NOMO-1 treated with dmso at 0.1 percent for 144 hours (cell line): ENCODE measurements at regions not wholly inside any gene's neighbourhood (a gene's known extent, or its start where the extent isn't known, plus 50 kb on each side); places are given as distances from the start of the nearest gene placed in this dataset.

Experiments
- DNase-seq: peaks from one replicate; lab custom pipeline; 2025; ENCODE audit not compliant: unreplicated experiment; lab: John Stamatoyannopoulos, UW

DNA sequence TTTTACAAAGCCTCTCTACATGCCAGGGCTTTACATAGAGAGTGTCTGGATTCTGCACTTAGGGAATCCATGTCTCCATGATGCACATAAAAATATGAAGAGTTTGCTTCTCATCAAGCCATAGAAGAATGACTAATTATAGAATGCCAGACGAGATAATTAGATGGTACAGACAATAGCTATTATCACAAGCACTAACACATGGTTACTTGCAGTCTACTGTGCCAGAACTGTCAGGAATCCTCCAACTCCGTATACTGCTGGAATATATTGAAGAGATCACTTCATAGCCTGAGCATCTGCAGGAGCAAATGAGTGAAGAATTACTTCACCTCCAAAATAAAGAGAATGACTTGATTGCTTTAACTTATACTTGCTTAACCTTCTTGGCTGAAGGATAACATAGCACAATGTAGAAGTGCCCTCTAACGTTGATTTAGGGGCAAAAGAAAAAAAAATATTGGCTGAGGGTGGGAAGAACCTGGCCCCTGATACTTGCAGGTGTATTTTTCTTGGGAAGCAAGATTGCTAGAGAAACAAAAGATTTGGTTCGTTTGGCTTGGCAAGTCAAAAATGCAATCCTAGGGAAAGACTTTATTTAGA, 272.8 kb upstream of the FAR2 start:
- DNase-seq, result no peak

DNA sequence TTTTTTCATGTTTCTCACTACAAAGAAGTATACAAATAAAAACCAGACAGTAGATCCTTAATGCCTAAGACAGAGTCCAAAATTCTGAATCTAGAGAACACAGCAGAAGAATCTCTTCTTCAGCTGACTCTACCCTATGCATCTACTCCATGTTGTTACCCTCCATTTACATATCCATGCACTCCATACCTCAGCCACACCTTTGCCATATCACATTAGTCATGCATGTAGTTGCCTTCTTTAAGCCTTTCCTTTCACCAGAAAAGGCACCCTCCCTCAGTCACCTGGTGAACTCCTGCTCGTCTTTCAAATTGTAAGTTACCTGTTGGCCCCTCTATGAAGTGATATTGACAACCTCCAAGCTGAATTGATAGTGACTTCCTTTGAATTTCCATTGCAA, 271.2 kb upstream of the FAR2 start:
- DNase-seq, result no peak

DNA sequence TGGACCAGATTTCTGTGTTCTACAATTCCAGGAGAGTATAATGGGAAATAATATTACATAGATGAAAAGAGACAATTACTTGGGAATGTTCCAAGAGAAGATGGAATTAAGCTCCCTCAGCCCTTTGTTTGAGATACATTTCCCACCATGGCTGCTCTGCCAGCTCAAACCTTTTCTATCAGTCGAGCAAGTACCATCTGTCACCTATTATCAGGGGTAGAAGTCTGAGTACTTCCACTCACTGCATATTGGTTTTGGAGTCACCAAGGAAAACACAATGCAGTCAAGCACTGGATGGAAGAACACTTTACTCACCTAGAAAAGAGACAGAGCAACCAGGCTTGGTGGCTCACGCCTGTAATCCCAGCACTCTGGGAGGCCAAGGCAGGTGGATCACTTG, 270.4 kb upstream of the FAR2 start:
- no peak for DNase-seq

DNA sequence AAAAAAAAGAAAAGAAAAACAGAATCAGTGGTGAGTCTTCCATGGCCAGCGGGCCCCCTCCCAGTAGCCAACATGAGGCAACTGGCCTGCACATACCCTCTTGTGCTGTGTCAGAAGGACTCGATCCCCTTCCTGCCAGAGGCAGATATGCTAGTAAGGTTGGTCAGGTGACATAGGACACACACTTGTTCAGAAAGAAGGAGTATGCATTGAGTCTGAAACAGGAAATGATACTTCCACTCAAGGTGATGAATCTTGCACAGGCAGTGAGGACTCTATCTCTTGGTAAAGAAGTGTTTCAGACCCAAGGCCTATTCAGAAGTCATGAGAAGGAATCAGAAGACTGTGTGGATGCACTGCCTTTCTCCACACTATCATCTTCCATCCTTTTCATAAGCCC, 269.7 kb upstream of the FAR2 start:
- DNase-seq, result no peak

DNA sequence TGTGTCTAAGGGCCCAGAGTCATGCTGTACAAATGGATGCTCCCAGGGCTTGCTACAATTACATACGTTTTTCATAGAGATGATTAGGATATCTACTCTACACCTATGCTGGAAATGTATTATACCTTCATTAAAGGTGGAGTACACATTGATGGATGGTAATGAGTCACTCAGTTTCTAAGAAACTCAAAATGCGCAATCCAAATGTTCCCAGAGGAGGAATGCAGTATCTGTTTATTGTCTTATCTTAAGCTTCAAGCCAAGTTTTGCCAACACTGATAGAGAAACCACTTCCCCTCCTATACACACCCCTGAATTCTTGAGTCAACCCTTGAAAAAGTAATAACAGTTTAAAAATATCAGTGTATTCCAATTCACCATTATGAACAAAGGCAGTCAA, 266.6 kb upstream of the FAR2 start:
- no peak for DNase-seq

DNA sequence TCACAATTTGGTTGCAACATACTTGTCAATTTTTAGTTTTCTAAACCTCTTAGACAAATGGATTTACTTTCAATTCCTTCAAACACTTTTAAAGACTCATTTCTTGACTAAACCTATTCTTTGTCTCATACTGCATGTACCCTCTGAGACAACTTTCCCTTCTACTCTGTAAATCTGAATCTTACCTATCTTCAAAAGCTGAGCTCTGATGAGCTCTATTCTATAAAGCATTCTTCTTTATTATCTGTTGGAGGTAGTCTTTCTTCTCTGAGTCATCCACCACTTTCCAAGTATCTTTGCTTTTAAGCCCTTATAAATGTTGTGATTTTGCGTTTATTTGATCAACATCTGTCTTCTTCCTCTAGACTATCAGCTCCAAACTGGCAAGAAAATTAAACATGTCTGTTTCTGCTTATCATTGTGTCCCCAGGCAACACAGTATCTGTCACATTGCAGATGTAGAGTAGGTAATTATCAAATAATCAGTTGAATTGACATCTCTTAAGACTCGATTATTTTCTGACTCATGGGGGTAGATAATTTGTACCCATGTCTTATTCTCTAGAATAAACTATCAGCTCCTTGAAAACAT, 265.6 kb upstream of the FAR2 start:
- no peak for DNase-seq

DNA sequence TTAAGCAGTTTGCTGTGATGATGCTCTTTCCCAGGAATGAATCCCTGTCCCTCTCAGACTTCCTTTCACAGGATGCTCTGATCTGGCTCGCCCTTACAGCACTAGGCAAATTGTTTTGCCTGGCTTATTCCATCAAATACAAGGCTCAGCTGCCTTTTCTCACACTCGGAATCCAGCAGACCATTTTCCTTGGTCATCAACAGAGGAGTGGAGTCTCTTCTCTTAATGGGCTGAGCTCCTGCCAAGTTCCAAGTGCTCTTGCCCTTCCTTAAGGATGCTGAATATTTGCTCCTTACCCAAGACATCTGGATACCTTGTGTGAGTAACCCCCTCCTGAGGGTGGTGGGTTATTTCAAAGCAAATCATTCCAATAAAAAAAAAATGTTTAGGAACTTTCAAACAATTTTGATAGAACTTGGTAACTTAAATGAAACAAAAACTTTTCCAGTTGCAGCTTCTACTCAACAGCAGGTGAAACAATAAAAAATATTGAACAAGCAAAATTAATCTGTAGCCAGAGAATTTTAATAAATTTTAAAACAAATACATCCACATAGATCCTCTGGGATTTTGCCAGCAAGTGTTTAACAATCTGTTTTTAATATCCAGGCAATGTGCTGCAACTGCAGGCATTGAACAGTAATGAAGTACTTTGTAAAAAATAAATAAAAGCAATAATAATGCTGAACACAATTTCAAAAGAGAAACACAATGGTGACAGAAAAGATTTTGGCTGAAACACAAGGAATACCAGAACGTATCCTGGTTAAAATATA, 264.0 kb upstream of the FAR2 start:
- no peak for DNase-seq

DNA sequence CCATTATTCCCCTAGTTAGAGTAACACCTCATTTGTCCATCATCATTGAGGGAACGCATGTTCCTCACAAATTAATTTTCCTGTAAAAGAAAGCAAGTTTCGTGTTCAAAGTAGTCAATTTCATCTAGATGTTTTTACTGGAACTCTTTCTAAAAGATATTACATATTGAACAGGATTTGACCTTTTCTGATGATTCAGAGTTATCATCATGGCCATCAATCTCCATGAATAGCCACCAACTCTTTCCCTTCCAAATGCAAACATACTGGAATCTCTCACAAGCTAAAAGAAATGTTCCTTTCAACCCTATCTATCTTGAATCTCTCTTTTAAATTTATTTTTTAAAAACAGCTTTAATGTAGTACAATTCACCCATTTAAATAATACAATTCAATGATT, 263.1 kb upstream of the FAR2 start:
- DNase-seq, result no peak

DNA sequence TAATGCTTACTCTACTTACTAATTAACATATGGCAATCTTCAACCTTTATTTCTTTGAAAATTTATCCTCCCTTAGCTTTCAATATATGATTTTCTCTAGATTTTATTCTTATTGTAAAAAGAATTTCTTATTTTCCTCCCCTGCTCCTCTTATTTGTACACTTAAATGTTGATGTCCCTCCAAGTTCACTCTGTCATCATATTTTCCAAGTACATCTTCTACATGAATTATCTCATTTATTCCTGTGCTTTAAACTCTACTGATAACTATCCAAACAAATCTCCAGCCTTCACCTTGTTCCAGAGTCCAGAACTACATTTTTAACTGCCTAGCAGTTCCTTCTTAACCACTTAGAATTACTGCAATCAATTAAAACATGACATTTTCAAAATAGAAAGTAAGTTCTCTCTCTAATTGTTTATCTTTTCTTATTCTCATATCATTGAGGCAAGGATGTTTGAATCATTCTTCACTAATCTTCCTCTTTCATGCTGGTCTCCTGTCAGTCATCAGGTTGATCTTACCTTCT, 261.6 kb upstream of the FAR2 start:
- DNase-seq, result no peak

DNA sequence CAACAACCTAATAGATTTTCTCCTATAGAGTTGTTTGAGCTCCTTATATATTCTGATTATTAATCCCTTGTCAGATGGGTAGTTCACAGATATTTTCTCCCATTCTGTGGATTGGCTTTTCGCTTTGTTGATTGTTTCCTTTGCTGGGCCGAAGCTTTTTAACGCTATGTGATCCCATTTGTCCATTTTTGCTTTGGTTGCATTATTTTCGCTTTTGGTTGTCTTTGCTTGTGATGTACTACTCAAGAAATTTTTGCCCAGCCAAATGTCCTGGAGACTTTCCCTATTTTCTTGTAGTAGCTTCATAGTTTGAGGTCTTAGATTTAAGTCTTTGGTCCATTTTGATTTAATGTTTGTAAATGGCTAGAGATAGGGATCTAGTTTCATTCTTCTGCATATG, 258.4 kb upstream of the FAR2 start:
- DNase-seq, result no peak

DNA sequence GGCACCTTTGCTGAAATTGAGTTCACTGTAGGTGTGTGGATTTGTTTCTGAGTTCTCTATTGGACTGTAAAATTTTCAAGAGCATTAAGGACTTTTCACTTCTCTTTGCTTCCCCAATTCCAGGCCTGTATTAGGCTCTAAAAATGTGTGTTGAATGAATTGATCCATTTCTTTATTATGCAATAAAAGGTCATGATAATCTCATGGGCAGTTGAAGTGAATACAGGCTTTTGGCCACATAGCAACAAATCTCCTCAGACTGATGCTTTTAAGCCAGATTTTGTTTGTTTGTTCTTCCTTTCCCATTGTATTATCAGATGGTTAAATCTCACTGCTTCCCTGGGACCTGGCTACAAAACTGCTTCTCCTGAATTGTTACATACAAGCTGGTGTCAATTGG, 258.0 kb upstream of the FAR2 start:
- no peak for DNase-seq

DNA sequence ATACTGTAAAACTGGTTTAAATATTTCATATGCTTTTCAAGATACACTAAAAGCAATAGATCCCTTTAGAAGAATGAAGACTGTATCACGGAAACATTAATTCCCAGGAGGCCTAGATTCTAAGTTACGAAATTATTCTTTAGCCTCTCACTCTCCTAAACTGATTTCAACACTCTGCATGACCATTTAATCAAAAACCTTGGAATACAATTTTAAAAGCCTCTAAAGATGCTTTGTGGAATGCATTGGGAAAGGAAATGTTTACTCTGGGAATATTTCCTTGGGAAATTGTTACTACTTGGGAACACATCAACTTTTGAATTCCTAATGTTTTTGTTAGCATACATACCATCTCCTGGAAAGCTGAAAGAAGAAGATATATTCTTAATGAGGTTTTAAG, 255.7 kb upstream of the FAR2 start:
- DNase-seq, result no peak

DNA sequence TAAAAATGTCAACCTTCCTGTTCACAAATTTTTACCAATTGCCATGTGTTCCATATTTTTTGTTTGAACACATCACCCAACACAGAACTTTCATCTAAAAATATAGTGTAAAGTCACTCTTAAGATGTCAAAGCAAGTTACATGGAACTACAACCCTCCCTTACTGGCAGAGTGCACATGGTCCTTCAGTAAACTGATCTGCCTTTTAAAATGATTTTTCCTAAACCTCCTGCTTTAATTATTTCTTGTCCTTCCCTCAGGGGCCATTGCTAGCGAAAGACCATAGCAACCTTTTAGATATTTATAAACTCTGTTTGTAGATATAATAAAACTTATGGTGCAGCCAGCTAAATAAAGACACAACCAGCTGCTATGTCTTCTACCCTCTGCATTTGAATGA, 255.2 kb upstream of the FAR2 start:
- DNase-seq, result no peak

DNA sequence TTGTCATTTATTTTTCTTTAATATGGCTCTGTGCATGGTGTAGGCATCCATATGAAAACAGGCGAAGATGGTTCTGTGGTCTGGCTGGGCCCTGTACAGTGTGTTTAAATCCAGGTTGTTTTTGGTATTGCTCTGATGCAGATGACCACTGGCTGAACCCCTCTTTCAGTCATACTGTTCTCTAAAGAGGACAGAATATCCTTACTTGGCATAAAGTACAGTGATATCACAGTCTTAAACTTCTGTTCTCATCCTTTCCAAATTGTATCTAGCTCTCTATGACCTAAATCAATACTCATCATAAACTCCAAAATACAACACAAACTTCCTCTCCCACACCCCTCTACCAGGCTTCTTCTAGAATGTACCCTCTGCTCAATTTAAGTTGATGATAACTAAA, 252.7 kb upstream of the FAR2 start:
- no peak for DNase-seq

DNA sequence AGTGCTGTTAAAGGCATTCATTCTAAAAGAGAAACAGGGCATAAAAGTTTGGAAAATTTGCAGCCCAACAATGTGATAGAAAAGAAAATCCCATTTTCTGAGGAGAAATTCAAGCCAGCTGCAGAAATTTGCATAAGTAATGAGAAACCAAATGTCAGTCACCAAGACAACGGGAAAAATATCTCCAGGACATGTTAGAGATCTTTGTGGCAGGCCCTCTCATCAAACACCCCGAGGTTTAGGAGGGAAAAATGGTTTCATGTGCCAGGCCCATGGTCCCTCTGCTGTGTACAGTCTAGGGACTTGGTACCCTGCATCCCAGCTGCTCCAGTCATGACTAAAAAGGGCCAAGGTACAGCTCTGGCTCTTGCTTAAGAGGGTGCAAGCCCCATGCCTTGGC, 251.0 kb upstream of the FAR2 start:
- DNase-seq, result no peak

DNA sequence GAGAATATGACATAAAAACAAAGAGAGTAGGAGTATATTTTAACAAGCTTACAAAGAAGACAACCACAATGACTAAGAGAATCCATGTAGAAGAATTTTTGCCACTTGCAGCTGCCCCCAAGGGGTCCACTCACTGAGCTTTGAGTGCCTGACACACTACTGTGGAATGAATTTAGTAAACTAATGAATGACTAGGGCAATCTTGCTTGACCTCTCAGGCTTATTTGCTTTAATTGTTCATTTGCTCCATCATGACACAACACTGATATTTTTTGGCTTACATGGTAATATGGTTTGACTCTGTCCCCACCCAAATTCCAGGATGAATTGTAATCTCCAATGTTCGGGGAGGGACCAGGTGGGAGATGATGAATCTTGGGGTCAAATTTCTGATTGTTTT, 249.1 kb upstream of the FAR2 start:
- no peak for DNase-seq

DNA sequence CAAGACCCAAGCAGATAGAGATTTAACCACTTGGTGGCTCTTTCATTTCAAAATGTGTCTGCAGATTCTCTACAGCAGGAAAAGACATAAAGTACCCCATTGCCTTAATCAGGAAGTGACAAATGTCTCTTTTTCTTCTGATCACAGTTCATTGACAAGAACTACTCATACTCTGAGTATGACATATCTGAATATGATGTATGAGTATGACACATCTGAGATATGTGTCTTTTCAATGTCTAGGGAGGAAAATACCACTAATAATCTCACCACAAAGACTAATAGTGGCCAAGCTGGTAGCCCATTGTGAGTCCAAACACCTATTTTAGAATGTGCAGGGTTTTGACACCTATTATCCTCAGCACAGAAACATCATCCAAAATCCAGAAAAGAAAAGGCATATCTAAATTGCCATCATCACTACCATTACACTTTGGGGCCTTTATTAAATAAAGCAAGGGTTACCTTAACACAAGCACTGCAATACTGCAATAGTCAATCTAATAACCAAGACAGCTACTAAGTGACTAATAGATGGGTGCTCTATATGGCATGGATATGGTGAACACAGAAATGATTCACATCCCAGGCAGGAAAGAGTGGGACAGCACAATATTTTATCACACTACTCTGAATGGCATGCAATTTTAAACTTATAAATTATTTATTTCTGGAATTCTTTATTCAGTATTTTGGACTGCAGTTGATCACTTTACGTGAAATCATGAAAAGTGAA, 243.7 kb upstream of the FAR2 start:
- no peak for DNase-seq

DNA sequence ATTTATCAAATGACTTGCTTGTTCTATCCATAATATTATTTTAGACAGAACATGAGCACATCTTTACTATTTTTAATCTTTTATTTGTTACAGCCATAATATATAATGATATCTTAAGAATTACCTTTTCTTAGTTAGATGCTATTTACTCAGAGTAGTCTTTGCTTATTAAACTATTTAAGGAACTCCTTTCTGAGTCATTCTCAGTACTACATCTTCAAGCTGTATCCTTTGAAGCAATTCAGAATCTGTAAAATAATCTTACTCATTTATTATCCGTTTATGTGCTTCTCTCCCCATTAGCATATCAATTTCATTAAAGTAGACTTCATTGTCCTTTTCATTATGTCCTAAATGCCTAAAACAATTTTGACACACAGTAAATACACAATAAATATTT, 240.4 kb upstream of the FAR2 start:
- no peak for DNase-seq

DNA sequence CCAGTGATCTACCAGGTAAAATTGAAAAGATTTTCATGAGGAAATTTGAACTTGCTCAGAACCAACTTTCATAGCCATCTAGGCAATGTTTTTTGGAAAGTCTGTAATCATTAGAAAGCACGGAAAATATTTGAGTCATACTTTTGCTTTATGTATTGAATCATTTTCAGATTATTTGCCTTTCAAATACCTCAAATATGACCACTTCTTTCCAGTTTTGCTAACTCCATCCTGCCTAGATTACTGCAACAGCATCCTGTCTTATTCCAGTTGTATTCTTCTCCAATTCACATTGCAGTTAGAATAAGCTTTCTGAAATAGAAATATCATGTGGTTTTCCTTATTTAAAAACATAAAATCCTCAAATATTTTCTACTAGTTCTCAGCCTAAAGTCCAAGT, 239.8 kb upstream of the FAR2 start:
- no peak for DNase-seq

DNA sequence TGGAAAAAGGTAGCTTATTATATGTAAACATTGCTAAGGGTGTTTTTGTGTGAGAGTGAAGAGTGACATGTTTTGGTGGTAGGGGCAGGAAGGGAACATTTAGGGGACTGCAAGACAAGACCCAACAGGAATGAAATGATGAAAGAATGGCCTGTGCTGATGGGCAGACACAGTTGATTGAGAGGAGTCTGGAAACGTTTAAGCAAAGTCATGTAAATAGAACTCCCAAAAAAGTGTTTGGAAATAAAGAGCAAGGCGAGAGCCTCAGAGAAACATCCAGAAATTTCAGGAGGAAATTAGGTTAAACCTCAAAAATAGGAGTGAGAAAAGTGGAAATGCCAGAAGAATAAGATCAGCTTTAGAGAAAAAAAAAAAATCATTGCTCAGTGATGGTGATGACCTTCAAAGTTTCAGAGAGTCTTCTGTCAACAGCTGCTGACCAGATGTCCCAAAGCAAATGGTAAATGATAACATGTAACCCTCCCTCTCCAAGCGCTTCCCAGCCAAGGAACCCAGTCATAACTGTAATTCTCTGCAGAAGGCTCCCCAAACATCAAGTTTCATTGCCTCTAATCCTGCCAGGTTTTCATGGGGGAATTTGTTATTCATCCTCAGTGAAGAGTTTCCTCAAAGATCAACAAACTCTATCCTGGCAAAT, 223.2 kb upstream of the FAR2 start:
- DNase-seq, result no peak

DNA sequence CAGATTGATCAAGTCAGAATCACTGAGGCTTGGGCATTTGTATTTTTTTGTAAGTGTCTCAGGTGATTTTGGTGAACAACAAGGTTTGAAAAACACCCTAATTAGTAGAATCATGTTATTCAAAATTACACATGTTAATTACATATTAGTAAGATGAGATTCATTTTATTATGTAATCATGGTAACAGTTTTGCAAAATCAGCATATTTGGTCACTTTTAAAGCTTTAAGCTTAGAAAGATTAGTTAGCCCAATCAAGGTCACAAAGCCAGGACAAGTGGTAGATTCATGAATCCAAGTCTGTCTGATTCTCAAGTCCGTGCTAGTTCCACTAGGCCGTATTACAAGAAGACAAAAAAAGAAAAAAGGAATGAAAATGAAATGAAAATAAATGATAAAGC, 218.4 kb upstream of the FAR2 start:
- DNase-seq, result no peak
